Stimulated activated CD4-positive, alpha-beta T cell treated with anti-CD3 and anti-CD28 coated beads, Interleukin-12 subunit alpha, Interleukin-12 subunit beta, amount 100 ng/mL, for 24 hours (primary cell): ENCODE measurements at regions not wholly inside any gene's neighbourhood (a gene's known extent, or its start where the extent isn't known, plus 50 kb on each side); places are given as distances from the start of the nearest gene placed in this dataset.

Experiments
- DNase-seq, 2 experiments: peaks; one replicate each; pipeline ENCODE4 v3.0.0-alpha.2; 2020; ENCODE audit warnings: low read depth in 2 of 2

GRCh38 chr16:79543219-79543618 is 57.3 kb downstream of the MAF start:
- DNase-seq = no peak

- no peak for DNase-seq
Observed at GRCh38 chr16:79542237-79542774, 58.2 kb downstream of the MAF start.

- no peak for DNase-seq
Observed at GRCh38 chr16:79540825-79541595, 59.5 kb downstream of the MAF start.

GRCh38 chr16:79537584-79537983 is 63.0 kb downstream of the MAF start:
- no peak for DNase-seq

- DNase-seq = no peak
Observed at GRCh38 chr16:79536958-79537357, 63.6 kb downstream of the MAF start.

GRCh38 chr16:79535130-79535529 is 65.4 kb downstream of the MAF start:
- no peak for DNase-seq

- DNase-seq = no peak
Observed at GRCh38 chr16:79534143-79534542, 66.4 kb downstream of the MAF start.

GRCh38 chr16:79533292-79533691 is 67.2 kb downstream of the MAF start:
- no peak for DNase-seq

- DNase-seq = no peak
Observed at GRCh38 chr16:79532785-79533184, 67.8 kb downstream of the MAF start.

GRCh38 chr16:79532273-79532672 is 68.3 kb downstream of the MAF start:
- DNase-seq = no peak

GRCh38 chr16:79528338-79528737 is 72.2 kb downstream of the MAF start:
- no peak for DNase-seq

GRCh38 chr16:79523971-79524370 is 76.6 kb downstream of the MAF start:
- no peak for DNase-seq

- no peak for DNase-seq
Observed at GRCh38 chr16:79519448-79519847, 81.1 kb downstream of the MAF start.

GRCh38 chr16:79517156-79517555 is 83.4 kb downstream of the MAF start:
- no peak for DNase-seq

GRCh38 chr16:79510879-79511278 is 89.7 kb downstream of the MAF start:
- no peak for DNase-seq

GRCh38 chr16:79509906-79510305 is 90.6 kb downstream of the MAF start:
- no peak for DNase-seq

- DNase-seq = no peak
Observed at GRCh38 chr16:79509211-79509631, 91.3 kb downstream of the MAF start.

GRCh38 chr16:79508294-79508693 is 92.2 kb downstream of the MAF start:
- no peak for DNase-seq

- DNase-seq = no peak
Observed at GRCh38 chr16:79505344-79505743, 95.2 kb downstream of the MAF start.

GRCh38 chr16:79503511-79503910 is 97.0 kb downstream of the MAF start:
- no peak for DNase-seq

GRCh38 chr16:79501446-79501845 is 99.1 kb downstream of the MAF start:
- no peak for DNase-seq

- DNase-seq = no peak
Observed at GRCh38 chr16:79500866-79501265, 99.7 kb downstream of the MAF start.

- no peak for DNase-seq
Observed at GRCh38 chr16:79500286-79500685, 100.3 kb downstream of the MAF start.

GRCh38 chr16:79498928-79499327 is 101.6 kb downstream of the MAF start:
- no peak for DNase-seq
